Glutamatergic neuron (in vitro differentiated cells): ENCODE measurements at regions not wholly inside any gene's neighbourhood (a gene's known extent, or its start where the extent isn't known, plus 50 kb on each side); places are given as distances from the start of the nearest gene placed in this dataset.

Experiments
- DNase-seq: peaks from one replicate; pipeline ENCODE4 v3.0.0; 2022
- H3K27ac Mint-ChIP-seq: one replicate; pipeline ENCODE4 v1.8.0; 2020; ENCODE audit warnings: mild to moderate bottlenecking, mixed read lengths, inconsistent platforms; ENCODE audit not compliant: unreplicated experiment
- H3K27me3 Mint-ChIP-seq: one replicate; pipeline ENCODE4 v1.8.0; 2020; ENCODE audit warnings: mild to moderate bottlenecking, moderate library complexity, mixed read lengths, inconsistent platforms; ENCODE audit not compliant: unreplicated experiment
- H3K36me3 Mint-ChIP-seq: one replicate; pipeline ENCODE4 v1.8.0; 2020; ENCODE audit warnings: mild to moderate bottlenecking, mixed read lengths, inconsistent platforms; ENCODE audit not compliant: unreplicated experiment
- H3K4me1 Mint-ChIP-seq: one replicate; pipeline ENCODE4 v1.8.0; 2020; ENCODE audit warnings: mild to moderate bottlenecking, low read depth, mixed read lengths, inconsistent platforms; ENCODE audit not compliant: unreplicated experiment
- H3K4me3 Mint-ChIP-seq: one replicate; pipeline ENCODE4 v1.8.0; 2020; ENCODE audit warnings: mild to moderate bottlenecking, mixed read lengths, inconsistent platforms; ENCODE audit not compliant: unreplicated experiment
- H3K9me3 Mint-ChIP-seq: one replicate; pipeline ENCODE4 v1.8.0; 2020; ENCODE audit warnings: mild to moderate bottlenecking, moderate library complexity, mixed read lengths, inconsistent platforms; ENCODE audit not compliant: unreplicated experiment
- CTCF ChIP-seq: fragments of 200-600 bp; sonication (generic); IDR thresholded peaks from one replicate; pipeline ENCODE4 v1.5.0; 2021; ENCODE audit not compliant: partially characterized antibody, unreplicated experiment

GRCh38 chr16:85521552-85522307, 91.4 kb upstream of the GSE1 start:
- peaks cover 9% of the 10 kb centered on the region for H3K36me3 Mint-ChIP-seq
- no peak for DNase-seq
- TF ChIP-seq CTCF, result no peak
- peaks cover 25% of the 10 kb centered on the region for H3K4me1 Mint-ChIP-seq
- H3K9me3 Mint-ChIP-seq, result peaks cover 21% of the 10 kb centered on the region
- H3K27me3 Mint-ChIP-seq, result peaks cover 11% of the 10 kb centered on the region
- H3K27ac Mint-ChIP-seq, result no peak overlapping the region
- H3K4me3 Mint-ChIP-seq, result peak overlapping the region; percentile 20

GRCh38 chr16:85522308-85522841, 90.7 kb upstream of the GSE1 start:
- Mint-ChIP-seq H3K27me3 (peaks cover 11% of the 10 kb centered on the region), H3K27ac (peak overlapping the region; percentile 93), H3K4me1 (peaks cover 27% of the 10 kb centered on the region), H3K4me3 (peak overlapping the region; percentile 83), H3K9me3 (peaks cover 22% of the 10 kb centered on the region), H3K36me3 (peaks cover 9% of the 10 kb centered on the region)
- TF ChIP-seq CTCF, result no peak
- DNase-seq, result no peak

- TF ChIP-seq CTCF, result no peak
- H3K9me3 Mint-ChIP-seq, result peaks cover 19% of the 10 kb centered on the region
Measured at GRCh38 chr16:85522842-85523601, 90.1 kb upstream of the GSE1 start.

GRCh38 chr16:85523602-85524364, 89.3 kb upstream of the GSE1 start:
- peaks cover 36% of the 10 kb centered on the region for H3K4me1 Mint-ChIP-seq
- peaks cover 13% of the 10 kb centered on the region for H3K27me3 Mint-ChIP-seq
- no peak overlapping the region for H3K27ac Mint-ChIP-seq
- H3K36me3 Mint-ChIP-seq, result peaks cover 9% of the 10 kb centered on the region
- no peak for TF ChIP-seq CTCF
- DNase-seq, result peak; percentile 77
- peaks cover 23% of the 10 kb centered on the region for H3K9me3 Mint-ChIP-seq
- H3K4me3 Mint-ChIP-seq, result no peak overlapping the region

More at GRCh38 chr16:85522842-85523601, 90.1 kb upstream of the GSE1 start:
- Mint-ChIP-seq H3K27ac (peak overlapping the region; percentile 93), H3K4me3 (peak overlapping the region; percentile 83), H3K27me3 (peaks cover 11% of the 10 kb centered on the region), H3K4me1 (peaks cover 32% of the 10 kb centered on the region), H3K36me3 (peaks cover 9% of the 10 kb centered on the region)
- no peak for DNase-seq
